ENCODE measurements at regions not wholly inside any gene's neighbourhood (a gene's known extent, or its start where the extent isn't known, plus 50 kb on each side); places are given as distances from the start of the nearest gene placed in this dataset.

- in situ Hi-C loops (cut with MboI; ENCODE audit: low sequenced_read_pairs, unreplicated experiment), result no loop called here
Observed at GRCh38 chr10:81348003-81348402, 527.0 kb upstream of the NRG3 start.

GRCh38 chr10:81367132-81367531 is 507.9 kb upstream of the NRG3 start:
- in situ Hi-C loops (cut with MboI; ENCODE audit: low sequenced_read_pairs, unreplicated experiment), result no loop called here
- no peak for DNase-seq (ENCODE audit: low spot score)
- no peak for TF ChIP-seq CTCF (IDR thresholded peaks at IDR 0.05; ENCODE audit: borderline replicate concordance, control extremely low read depth, extremely low read depth, insufficient read depth, missing control alignments)

More at GRCh38 chr10:81348003-81348402, 527.0 kb upstream of the NRG3 start:
- TF ChIP-seq CTCF (IDR thresholded peaks at IDR 0.05; ENCODE audit: borderline replicate concordance, control extremely low read depth, extremely low read depth, insufficient read depth, missing control alignments), result no peak
- no peak for DNase-seq (ENCODE audit: low spot score)

- no peak for TF ChIP-seq CTCF (IDR thresholded peaks at IDR 0.05; ENCODE audit: borderline replicate concordance, control extremely low read depth, extremely low read depth, insufficient read depth, missing control alignments)
- in situ Hi-C loops (cut with MboI; ENCODE audit: low sequenced_read_pairs, unreplicated experiment), result no loop called here
- DNase-seq (ENCODE audit: low spot score), result no peak
Observed at GRCh38 chr10:81386817-81387216, 488.2 kb upstream of the NRG3 start.

- no peak for TF ChIP-seq CTCF (IDR thresholded peaks at IDR 0.05; ENCODE audit: borderline replicate concordance, control extremely low read depth, extremely low read depth, insufficient read depth, missing control alignments)
- no peak for DNase-seq (ENCODE audit: low spot score)
- in situ Hi-C loops (cut with MboI; ENCODE audit: low sequenced_read_pairs, unreplicated experiment), result no loop called here
Observed at GRCh38 chr10:81403451-81403850, 471.5 kb upstream of the NRG3 start.

GRCh38 chr10:81405399-81405798 is 469.6 kb upstream of the NRG3 start:
- in situ Hi-C loops (cut with MboI; ENCODE audit: low sequenced_read_pairs, unreplicated experiment), result no loop called here
- no peak for TF ChIP-seq CTCF (IDR thresholded peaks at IDR 0.05; ENCODE audit: borderline replicate concordance, control extremely low read depth, extremely low read depth, insufficient read depth, missing control alignments)
- DNase-seq (ENCODE audit: low spot score), result no peak

GRCh38 chr10:81414038-81414437 is 461.0 kb upstream of the NRG3 start:
- in situ Hi-C loops (cut with MboI; ENCODE audit: low sequenced_read_pairs, unreplicated experiment), result no loop called here
- DNase-seq (ENCODE audit: low spot score), result no peak

More at GRCh38 chr10:81414038-81414437, 461.0 kb upstream of the NRG3 start:
- no peak for TF ChIP-seq CTCF (IDR thresholded peaks at IDR 0.05; ENCODE audit: borderline replicate concordance, control extremely low read depth, extremely low read depth, insufficient read depth, missing control alignments)

Measured in GM13976 (cell line).